ENCODE measurements at regions not wholly inside any gene's neighbourhood (a gene's known extent, or its start where the extent isn't known, plus 50 kb on each side); places are given as distances from the start of the nearest gene placed in this dataset.

DNA sequence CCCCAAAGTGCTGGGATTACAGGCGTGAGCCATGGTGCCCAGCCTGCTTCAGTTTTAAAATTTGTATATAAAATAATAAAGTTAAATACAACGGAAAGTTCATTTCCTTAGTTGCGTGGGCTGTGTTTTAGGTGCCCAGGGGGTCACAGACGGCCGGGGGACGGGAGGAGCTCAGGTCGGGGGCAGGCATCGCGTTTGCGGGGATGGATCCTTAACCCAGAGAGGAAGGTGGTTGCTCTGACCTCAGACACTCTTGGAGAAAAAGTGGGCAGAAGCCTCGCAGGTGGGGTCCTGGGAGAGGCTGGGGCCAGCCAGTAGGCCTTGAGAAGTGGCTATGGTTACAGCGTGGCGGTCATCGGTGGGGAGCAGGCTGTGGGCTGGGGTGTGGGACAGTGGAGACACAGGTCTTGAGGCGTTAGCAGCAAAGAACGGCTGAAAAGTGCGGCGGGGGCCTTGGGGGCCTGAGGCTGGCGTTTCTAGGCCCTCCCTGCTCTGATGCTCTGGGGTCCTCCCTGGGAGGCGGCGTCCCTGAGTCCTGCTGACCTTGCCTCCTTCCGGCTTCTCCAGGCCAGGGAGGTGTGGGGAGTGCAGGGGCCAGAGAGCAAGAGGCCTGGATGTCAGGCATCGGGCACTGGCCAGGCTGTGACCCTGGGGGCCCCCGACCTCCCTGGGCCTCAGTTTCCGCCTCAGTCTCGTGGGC, 54.4 kb downstream of the UNCX start:
- no peak for ATAC-seq (ENCODE audit: insufficient read depth, low read depth)
- H3K36me3 ChIP-seq (ENCODE audit: insufficient read depth, low read length), result no peaks in the 10 kb centered on the region
- TF ChIP-seq, protein P1, sequence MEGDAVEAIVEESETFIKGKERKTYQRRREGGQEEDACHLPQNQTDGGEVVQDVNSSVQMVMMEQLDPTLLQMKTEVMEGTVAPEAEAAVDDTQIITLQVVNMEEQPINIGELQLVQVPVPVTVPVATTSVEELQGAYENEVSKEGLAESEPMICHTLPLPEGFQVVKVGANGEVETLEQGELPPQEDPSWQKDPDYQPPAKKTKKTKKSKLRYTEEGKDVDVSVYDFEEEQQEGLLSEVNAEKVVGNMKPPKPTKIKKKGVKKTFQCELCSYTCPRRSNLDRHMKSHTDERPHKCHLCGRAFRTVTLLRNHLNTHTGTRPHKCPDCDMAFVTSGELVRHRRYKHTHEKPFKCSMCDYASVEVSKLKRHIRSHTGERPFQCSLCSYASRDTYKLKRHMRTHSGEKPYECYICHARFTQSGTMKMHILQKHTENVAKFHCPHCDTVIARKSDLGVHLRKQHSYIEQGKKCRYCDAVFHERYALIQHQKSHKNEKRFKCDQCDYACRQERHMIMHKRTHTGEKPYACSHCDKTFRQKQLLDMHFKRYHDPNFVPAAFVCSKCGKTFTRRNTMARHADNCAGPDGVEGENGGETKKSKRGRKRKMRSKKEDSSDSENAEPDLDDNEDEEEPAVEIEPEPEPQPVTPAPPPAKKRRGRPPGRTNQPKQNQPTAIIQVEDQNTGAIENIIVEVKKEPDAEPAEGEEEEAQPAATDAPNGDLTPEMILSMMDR (IDR thresholded peaks at IDR 0.05; ENCODE audit: borderline replicate concordance, extremely low read depth, low read length, poor library complexity, severe bottlenecking), result no peak
- no peak for TF ChIP-seq EZH2 (IDR thresholded peaks at IDR 0.05; ENCODE audit: borderline replicate concordance, low read depth, low read length, severe bottlenecking)

DNA sequence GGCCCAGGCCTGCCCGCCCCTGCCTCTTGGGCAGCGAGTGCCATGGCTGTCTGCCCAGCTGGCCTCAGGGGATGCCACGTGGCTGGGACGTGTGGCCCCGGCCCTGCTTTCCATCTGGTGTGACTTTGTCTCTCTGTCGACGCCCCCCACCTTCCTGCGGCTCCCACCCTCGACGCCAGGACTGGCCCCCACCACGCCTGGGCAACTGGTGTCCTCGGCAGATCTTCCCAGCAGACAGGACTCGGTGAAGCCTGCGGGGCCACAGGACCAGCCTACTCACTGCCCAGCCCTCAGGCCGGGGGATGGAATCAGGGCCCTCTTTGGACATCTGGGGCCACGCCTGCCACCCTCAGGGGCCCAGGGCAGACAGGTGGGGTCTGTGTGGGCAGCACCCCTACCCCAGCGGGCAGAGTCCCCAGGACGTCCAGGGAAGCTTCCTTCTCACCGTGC, 55.1 kb downstream of the UNCX start:
- Histone ChIP-seq H3K4me1 (ENCODE audit: insufficient read depth, low read length) (no peaks in the 10 kb centered on the region), H3K4me3 (ENCODE audit: low read depth in 1 of 2, low read length in 2 of 2) (no peak overlapping the region), H3K4me2 (ENCODE audit: insufficient read depth, low read length) (no peak overlapping the region), H3K79me2 (ENCODE audit: insufficient read depth, low read length) (no peaks in the 10 kb centered on the region), H2AFZ (ENCODE audit: low read depth, low read length) (no peak overlapping the region), H4K20me1 (ENCODE audit: insufficient read depth, low read length) (no peaks in the 10 kb centered on the region), H3K36me3 (ENCODE audit: insufficient read depth, low read length) (no peaks in the 10 kb centered on the region), H3K9ac (ENCODE audit: low read depth, low read length) (no peak overlapping the region), H3K9me3 (ENCODE audit: insufficient read depth, low read length, severe bottlenecking) (no peaks in the 10 kb centered on the region), H3K27me3 (ENCODE audit: insufficient read depth, low read length, poor library complexity) (no peaks in the 10 kb centered on the region), H3K27ac (ENCODE audit: low read length) (no peak overlapping the region)
- no peak for TF ChIP-seq EZH2 (IDR thresholded peaks at IDR 0.05; ENCODE audit: borderline replicate concordance, low read depth, low read length, severe bottlenecking)
- TF ChIP-seq, protein P1 (IDR thresholded peaks at IDR 0.05; ENCODE audit: borderline replicate concordance, extremely low read depth, low read length, poor library complexity, severe bottlenecking), result no peak
- ATAC-seq (ENCODE audit: insufficient read depth, low read depth), result no peak
- DNase-seq, result no peak

More for the DNA sequence above, 54.4 kb downstream of the UNCX start:
- Histone ChIP-seq H3K9me3 (ENCODE audit: insufficient read depth, low read length, severe bottlenecking) (no peaks in the 10 kb centered on the region), H4K20me1 (ENCODE audit: insufficient read depth, low read length) (no peaks in the 10 kb centered on the region), H3K4me3 (ENCODE audit: low read depth in 1 of 2, low read length in 2 of 2) (no peak overlapping the region), H3K9ac (ENCODE audit: low read depth, low read length) (no peak overlapping the region), H3K4me1 (ENCODE audit: insufficient read depth, low read length) (no peaks in the 10 kb centered on the region), H3K79me2 (ENCODE audit: insufficient read depth, low read length) (no peaks in the 10 kb centered on the region), H3K27ac (ENCODE audit: low read length) (no peak overlapping the region), H3K4me2 (ENCODE audit: insufficient read depth, low read length) (no peak overlapping the region), H3K27me3 (ENCODE audit: insufficient read depth, low read length, poor library complexity) (no peaks in the 10 kb centered on the region), H2AFZ (ENCODE audit: low read depth, low read length) (no peak overlapping the region)
- DNase-seq, result no peak

DNA sequence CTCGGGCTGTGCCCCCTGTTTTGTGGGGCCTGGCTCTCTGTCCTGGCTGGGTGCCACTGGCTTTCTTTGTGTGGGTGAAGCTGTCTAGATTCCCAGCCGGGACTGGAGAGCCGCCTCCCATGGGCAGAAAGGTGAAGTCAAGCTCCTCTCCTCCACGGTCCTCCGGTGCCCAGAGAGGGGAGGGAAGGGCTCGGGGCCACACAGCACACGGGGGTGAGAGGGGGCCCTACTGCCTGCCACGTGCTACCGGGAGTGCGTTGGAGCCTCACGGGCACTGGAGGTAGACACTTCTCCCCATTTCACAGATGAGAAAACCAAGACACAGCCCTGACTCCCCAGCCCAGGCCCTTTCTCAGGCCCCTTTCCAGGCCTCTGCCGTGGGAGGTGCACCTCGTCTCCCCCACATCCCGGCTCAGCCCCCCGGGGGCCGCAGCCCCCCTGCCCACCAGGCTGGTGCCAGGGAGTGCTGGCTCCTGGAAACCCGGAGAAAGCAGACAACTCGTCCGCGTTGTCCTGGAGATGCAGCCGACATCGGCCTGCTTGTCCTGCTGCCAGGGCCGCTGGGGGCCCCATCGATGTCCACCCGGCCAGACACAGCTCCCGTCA, 55.8 kb downstream of the UNCX start:
- Histone ChIP-seq H3K79me2 (ENCODE audit: insufficient read depth, low read length) (no peaks in the 10 kb centered on the region), H4K20me1 (ENCODE audit: insufficient read depth, low read length) (no peaks in the 10 kb centered on the region), H3K9ac (ENCODE audit: low read depth, low read length) (no peak overlapping the region), H2AFZ (ENCODE audit: low read depth, low read length) (no peak overlapping the region), H3K27me3 (ENCODE audit: insufficient read depth, low read length, poor library complexity) (no peaks in the 10 kb centered on the region), H3K4me2 (ENCODE audit: insufficient read depth, low read length) (no peak overlapping the region), H3K36me3 (ENCODE audit: insufficient read depth, low read length) (no peaks in the 10 kb centered on the region), H3K27ac (ENCODE audit: low read length) (no peak overlapping the region), H3K4me3 (ENCODE audit: low read depth in 1 of 2, low read length in 2 of 2) (no peak overlapping the region), H3K9me3 (ENCODE audit: insufficient read depth, low read length, severe bottlenecking) (no peaks in the 10 kb centered on the region), H3K4me1 (ENCODE audit: insufficient read depth, low read length) (no peaks in the 10 kb centered on the region)
- TF ChIP-seq, protein P1 (IDR thresholded peaks at IDR 0.05; ENCODE audit: borderline replicate concordance, extremely low read depth, low read length, poor library complexity, severe bottlenecking), result no peak
- TF ChIP-seq EZH2 (IDR thresholded peaks at IDR 0.05; ENCODE audit: borderline replicate concordance, low read depth, low read length, severe bottlenecking), result no peak
- no peak for ATAC-seq (ENCODE audit: insufficient read depth, low read depth)
- DNase-seq, result no peak

Measured in DND-41 (cell line).